ENCODE measurements at regions not wholly inside any gene's neighbourhood (a gene's known extent, or its start where the extent isn't known, plus 50 kb on each side); places are given as distances from the start of the nearest gene placed in this dataset.

GRCh38 chrX:27910412-27910811 lies 70.8 kb downstream of the DCAF8L1 start:
- Mint-ChIP-seq H3K27ac (ENCODE audit: unreplicated experiment) (no peak overlapping the region), H3K27me3 (ENCODE audit: unreplicated experiment) (no peaks in the 10 kb centered on the region), H3K9me3 (ENCODE audit: unreplicated experiment) (peaks cover 2% of the 10 kb centered on the region), H3K4me3 (ENCODE audit: unreplicated experiment) (no peak overlapping the region), H3K4me1 (ENCODE audit: low read depth, unreplicated experiment) (no peaks in the 10 kb centered on the region), H3K36me3 (ENCODE audit: unreplicated experiment) (no peaks in the 10 kb centered on the region)
- no peak for DNase-seq
- no peak for TF ChIP-seq CTCF (IDR thresholded peaks at IDR 0.05; ENCODE audit: partially characterized antibody, unreplicated experiment)

GRCh38 chrX:27903960-27904359 lies 77.3 kb downstream of the DCAF8L1 start:
- Mint-ChIP-seq H3K4me1 (ENCODE audit: low read depth, unreplicated experiment) (no peaks in the 10 kb centered on the region), H3K36me3 (ENCODE audit: unreplicated experiment) (no peaks in the 10 kb centered on the region), H3K27ac (ENCODE audit: unreplicated experiment) (no peak overlapping the region), H3K27me3 (ENCODE audit: unreplicated experiment) (no peaks in the 10 kb centered on the region), H3K9me3 (ENCODE audit: unreplicated experiment) (no peaks in the 10 kb centered on the region), H3K4me3 (ENCODE audit: unreplicated experiment) (no peak overlapping the region)
- DNase-seq = no peak
- no peak for TF ChIP-seq CTCF (IDR thresholded peaks at IDR 0.05; ENCODE audit: partially characterized antibody, unreplicated experiment)

- Mint-ChIP-seq H3K4me1 (ENCODE audit: low read depth, unreplicated experiment) (no peaks in the 10 kb centered on the region), H3K27ac (ENCODE audit: unreplicated experiment) (no peak overlapping the region), H3K27me3 (ENCODE audit: unreplicated experiment) (no peaks in the 10 kb centered on the region), H3K36me3 (ENCODE audit: unreplicated experiment) (no peaks in the 10 kb centered on the region), H3K9me3 (ENCODE audit: unreplicated experiment) (no peaks in the 10 kb centered on the region), H3K4me3 (ENCODE audit: unreplicated experiment) (no peak overlapping the region)
- TF ChIP-seq CTCF (IDR thresholded peaks at IDR 0.05; ENCODE audit: partially characterized antibody, unreplicated experiment) = no peak
- no peak for DNase-seq
These were observed 86.1 kb downstream of the MAGEB10 start for GRCh38 chrX:27893871-27894270.

- Mint-ChIP-seq H3K27ac (ENCODE audit: unreplicated experiment) (no peak overlapping the region), H3K4me1 (ENCODE audit: low read depth, unreplicated experiment) (no peaks in the 10 kb centered on the region), H3K27me3 (ENCODE audit: unreplicated experiment) (no peaks in the 10 kb centered on the region), H3K4me3 (ENCODE audit: unreplicated experiment) (no peak overlapping the region), H3K36me3 (ENCODE audit: unreplicated experiment) (no peaks in the 10 kb centered on the region), H3K9me3 (ENCODE audit: unreplicated experiment) (no peaks in the 10 kb centered on the region)
- TF ChIP-seq CTCF (IDR thresholded peaks at IDR 0.05; ENCODE audit: partially characterized antibody, unreplicated experiment) = no peak
- DNase-seq = no peak
These were observed 85.4 kb downstream of the MAGEB10 start for GRCh38 chrX:27893211-27893610.

GRCh38 chrX:27890611-27891010 lies 82.8 kb downstream of the MAGEB10 start:
- no peak for TF ChIP-seq CTCF (IDR thresholded peaks at IDR 0.05; ENCODE audit: partially characterized antibody, unreplicated experiment)
- no peaks in the 10 kb centered on the region for H3K9me3 Mint-ChIP-seq (ENCODE audit: unreplicated experiment)
- DNase-seq = no peak
- no peak overlapping the region for H3K4me3 Mint-ChIP-seq (ENCODE audit: unreplicated experiment)
- H3K27ac Mint-ChIP-seq (ENCODE audit: unreplicated experiment) = no peak overlapping the region
- H3K36me3 Mint-ChIP-seq (ENCODE audit: unreplicated experiment) = no peaks in the 10 kb centered on the region
- no peaks in the 10 kb centered on the region for H3K4me1 Mint-ChIP-seq (ENCODE audit: low read depth, unreplicated experiment)
- H3K27me3 Mint-ChIP-seq (ENCODE audit: unreplicated experiment) = no peaks in the 10 kb centered on the region
